GM13976 (cell line): ENCODE measurements at regions not wholly inside any gene's neighbourhood (a gene's known extent, or its start where the extent isn't known, plus 50 kb on each side); places are given as distances from the start of the nearest gene placed in this dataset.
"Not testable (repeated sequence)": the region's sequence is repeated elsewhere in the genome, so short reads cannot be mapped to it uniquely, and the experiment has no call there.

ENCODE experiments used
- DNase-seq: peaks from one replicate; pipeline ENCODE4 v3.0.0; 2012; ENCODE audit warnings: low spot score
- in situ Hi-C: fragments of 300-500 bp; cut with MboI; formaldehyde crosslinking; loops from one replicate; pipeline ENCODE4 v1.12.0; 2022; ENCODE audit warnings: low sequenced_read_pairs, mixed read lengths, inconsistent platforms; ENCODE audit not compliant: unreplicated experiment
- TF ChIP-seq, protein P1 (sequence below): IDR thresholded peaks from 2 replicates; pipeline ENCODE4 v1.5.1; 2012; ENCODE audit warnings: borderline replicate concordance, mild to moderate bottlenecking; ENCODE audit not compliant: insufficient read depth; ENCODE audit errors: extremely low read depth, missing control alignments, control extremely low read depth

DNA sequence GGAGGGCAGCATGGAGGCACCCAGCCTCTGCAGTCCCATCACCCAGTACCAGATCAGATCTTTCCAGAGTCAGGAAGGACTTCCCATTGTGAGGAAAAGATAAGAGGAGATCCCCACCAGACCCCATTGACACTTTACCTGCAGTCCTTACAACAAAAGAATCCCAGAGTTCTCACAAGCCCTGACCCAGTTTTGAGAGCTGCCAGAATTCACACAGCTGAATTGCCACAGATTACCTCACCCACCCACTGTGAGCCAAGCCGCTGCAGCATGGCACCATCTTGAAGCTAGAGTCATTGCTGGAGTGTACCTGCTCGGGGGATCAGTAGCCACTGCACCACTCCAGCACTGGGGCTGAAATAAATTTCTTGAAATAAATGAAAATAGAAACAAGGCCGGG, 91.8 kb upstream of the UBASH3B start:
- TF ChIP-seq, protein P1, sequence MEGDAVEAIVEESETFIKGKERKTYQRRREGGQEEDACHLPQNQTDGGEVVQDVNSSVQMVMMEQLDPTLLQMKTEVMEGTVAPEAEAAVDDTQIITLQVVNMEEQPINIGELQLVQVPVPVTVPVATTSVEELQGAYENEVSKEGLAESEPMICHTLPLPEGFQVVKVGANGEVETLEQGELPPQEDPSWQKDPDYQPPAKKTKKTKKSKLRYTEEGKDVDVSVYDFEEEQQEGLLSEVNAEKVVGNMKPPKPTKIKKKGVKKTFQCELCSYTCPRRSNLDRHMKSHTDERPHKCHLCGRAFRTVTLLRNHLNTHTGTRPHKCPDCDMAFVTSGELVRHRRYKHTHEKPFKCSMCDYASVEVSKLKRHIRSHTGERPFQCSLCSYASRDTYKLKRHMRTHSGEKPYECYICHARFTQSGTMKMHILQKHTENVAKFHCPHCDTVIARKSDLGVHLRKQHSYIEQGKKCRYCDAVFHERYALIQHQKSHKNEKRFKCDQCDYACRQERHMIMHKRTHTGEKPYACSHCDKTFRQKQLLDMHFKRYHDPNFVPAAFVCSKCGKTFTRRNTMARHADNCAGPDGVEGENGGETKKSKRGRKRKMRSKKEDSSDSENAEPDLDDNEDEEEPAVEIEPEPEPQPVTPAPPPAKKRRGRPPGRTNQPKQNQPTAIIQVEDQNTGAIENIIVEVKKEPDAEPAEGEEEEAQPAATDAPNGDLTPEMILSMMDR = no peak
- DNase-seq = no peak
- in situ Hi-C loops = no loop called here

GRCh38 chr11:122559734-122560382, 95.7 kb upstream of the UBASH3B start:
- TF ChIP-seq, protein P1 = no peak
- in situ Hi-C loops = no loop called here
- no peak for DNase-seq

- in situ Hi-C loops, DNase-seq: not testable (repeated sequence)
Observed at GRCh38 chr11:122559218-122559617, 96.3 kb upstream of the UBASH3B start.

DNA sequence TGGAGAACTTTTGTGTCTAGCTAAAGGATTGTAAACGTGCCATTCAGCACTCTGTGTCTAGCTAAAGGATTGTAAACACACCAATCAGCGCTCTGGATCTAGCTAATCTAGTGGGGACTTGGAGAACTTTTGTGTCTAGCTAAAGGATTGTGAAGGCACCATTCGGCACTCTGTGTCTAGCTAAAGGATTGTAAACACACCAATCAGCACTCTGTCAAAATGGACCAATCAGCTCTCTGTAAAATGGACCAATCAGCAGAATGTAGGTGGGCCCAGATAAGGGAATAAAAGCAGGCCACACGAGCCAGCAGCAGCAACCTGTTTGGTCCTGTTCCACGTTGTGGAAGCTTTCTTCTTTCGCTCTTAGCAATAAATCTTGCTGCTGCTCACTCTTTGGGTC, 98.4 kb upstream of the UBASH3B start:
- in situ Hi-C loops, DNase-seq: not testable (repeated sequence)

- TF ChIP-seq, protein P1 = no peak
- in situ Hi-C loops = no loop called here
- no peak for DNase-seq
Observed at GRCh38 chr11:122556605-122557004, 98.9 kb upstream of the UBASH3B start.

GRCh38 chr11:122538060-122538459, 117.5 kb upstream of the UBASH3B start:
- in situ Hi-C loops = no loop called here
- no peak for DNase-seq
- TF ChIP-seq, protein P1 = no peak

- in situ Hi-C loops = no loop called here
- TF ChIP-seq, protein P1 = no peak
- DNase-seq = no peak
Observed at GRCh38 chr11:122524898-122525297, 130.6 kb upstream of the UBASH3B start.
